EH (cell line): ENCODE measurements at regions not wholly inside any gene's neighbourhood (a gene's known extent, or its start where the extent isn't known, plus 50 kb on each side); places are given as distances from the start of the nearest gene placed in this dataset.
"Not testable (repeated sequence)": the region's sequence is repeated elsewhere in the genome, so short reads cannot be mapped to it uniquely, and the experiment has no call there.

ENCODE experiments used
- DNase-seq: peaks from one replicate; pipeline ENCODE4 v3.0.0-alpha.2; 2015; ENCODE audit warnings: low read depth

DNA sequence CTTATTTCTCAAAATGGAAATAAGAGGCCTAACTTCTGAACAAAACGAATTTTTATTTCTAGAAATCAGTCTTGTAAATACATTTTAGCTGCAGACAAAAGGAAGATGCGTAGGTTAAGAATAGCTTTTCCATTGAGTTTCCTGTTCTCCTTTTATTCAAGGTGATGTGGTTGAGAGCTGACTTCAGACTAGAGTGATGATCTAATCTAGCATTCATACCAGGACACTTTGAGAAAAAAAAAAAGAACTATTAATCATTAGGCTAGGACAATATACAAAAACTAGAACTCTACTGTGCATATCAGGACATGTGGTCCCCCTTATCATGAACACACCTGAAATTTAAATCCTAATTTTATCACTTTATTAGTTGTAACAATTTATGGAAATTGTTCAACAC lies 884.5 kb upstream of the EPHA5 start:
- DNase-seq, result peak; percentile 72

DNA sequence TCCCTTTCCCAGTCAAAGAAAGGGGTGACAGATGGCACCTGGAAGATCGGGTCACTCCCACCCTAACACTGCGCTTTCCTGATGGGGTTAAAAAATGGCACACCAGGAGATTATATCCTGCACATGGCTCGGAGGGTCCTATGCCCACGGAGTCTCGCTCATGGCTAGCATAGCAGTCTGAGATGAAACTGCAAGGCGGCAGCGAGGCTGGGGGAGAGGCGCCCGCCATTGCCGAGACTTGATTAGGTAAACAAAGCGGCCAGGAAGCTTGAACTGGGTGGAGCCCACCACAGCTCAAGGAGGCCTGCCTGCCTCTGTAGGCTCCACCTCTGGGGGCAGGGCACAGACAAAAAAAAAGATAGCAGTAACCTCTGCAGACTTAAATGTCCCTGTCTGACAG lies 875.0 kb upstream of the EPHA5 start:
- not testable (repeated sequence) for DNase-seq

DNA sequence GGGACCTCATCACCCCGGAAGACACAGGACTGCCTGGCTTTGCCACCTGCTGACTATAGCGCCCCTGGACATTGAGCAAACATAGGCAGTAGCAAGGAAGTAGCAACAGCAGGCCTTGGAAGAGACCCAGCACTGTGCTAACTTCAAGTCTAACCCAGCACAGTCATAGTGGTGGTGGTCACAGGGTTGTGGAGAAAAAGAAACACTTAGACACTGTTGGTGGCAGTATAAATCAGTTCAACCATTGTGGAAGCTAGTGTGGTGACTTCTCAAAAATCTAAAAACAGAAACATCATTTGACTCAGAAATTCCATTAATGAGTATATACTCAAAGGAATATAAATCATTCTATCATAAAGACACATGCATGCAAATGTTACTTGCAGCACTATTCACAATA lies 874.0 kb upstream of the EPHA5 start:
- peak; percentile 47 for DNase-seq

DNA sequence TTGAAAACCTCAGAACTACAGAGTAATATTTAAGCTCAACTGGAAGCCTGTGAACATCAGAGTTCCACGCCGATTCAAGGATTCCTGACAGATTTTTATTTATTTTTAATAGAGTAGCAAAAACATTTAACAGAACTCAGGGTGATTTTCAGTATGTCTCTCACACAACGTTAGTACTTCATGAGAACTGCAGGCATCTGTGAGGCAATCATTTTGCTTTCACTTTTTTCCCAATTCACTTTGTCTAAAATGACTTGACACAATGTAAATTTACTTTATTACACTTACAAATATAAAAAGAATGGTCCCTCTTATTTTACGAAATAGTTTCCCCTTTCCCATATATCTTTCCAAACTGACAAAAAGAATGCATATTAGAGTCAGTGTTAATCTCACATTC lies 869.5 kb upstream of the EPHA5 start:
- no peak for DNase-seq

DNA sequence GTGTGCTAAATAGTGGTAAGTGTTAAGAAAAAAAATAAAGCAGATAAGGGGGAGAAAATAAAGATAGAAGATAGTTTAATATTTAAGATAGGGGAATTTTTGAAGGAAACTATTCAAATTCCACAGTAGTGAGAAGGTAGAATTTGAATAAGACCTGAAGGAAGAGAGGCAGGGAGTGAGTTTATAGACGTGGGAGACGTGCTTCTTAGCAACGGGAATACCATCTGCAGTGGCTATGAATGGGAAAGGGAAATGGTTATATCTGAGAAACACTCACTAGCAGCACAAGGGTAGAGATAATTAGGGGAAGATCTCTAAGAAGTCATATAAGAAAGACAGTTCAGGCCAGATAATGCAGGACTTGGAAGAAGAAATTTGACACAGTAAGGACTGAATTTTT lies 854.5 kb upstream of the EPHA5 start:
- no peak for DNase-seq

DNA sequence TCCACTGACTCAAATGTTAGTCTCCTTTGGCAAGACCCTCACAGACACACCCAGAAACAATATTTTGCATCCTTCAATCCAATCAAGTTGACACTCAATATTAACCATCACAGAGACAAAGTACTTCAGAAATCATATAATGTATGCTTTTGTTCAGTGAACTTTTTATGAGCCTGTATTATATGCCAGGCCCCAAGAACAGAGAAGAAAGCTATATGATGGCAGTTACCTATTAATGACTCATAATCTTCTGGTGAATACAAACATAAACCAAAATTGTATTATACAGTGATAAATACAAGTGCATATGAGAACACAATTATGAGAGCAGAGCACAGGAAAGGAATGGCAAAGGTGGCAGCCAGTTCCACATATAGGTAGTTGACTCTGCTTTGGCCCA lies 852.0 kb upstream of the EPHA5 start:
- DNase-seq, result no peak

DNA sequence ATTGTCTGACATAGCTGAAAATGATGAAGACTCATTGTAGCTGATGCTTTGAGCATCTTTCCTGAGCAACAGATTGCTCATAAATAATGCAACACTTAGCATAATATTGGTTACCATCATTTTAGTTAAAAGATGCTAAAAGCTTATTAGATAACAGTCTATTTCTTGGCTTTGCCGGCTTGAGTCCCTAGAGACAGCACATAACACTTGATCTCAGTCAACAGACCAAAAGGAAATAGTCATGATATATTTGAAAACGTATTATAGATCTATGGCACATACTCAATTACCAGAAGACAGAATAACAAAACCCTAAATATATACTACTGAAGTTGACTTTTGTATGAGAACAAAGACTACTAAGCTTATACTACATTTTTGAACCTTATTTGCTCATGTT lies 846.7 kb upstream of the EPHA5 start:
- no peak for DNase-seq

DNA sequence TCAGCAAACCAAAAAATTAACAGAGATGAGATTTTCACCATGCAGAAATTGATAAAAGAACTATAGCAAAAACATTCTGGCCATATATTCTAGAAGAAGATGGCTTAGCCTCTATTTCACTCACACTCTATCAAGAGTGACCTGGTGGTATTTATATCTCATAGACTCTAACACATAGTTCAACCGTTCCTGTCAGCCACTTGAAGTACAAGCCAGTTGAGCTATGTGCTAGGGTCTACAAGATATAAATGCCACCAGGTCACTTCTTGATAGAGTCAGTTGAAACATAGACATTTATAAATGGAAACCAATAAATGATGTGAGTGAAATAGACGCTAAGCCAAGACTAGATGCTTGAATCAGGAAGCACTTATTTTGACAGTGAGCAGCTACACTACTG lies 836.7 kb upstream of the EPHA5 start:
- DNase-seq, result no peak

DNA sequence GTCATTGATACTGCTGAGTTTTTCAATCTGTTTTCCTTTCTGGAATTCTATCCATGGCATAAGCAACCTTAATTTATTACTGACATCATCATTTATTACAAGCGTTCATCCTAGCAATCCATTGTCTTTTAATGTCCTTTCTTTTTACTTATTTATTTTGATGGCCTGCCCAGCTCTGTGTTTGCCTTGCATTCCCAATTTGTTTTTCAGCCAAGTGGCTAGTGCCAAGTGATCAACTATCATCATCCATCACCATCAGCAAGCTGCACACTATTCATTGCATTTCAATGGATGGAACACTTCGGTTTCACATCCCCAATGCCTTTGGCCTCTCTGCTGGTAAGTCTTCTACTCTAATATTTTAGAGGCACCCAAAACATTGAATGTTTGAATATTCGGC lies 831.7 kb upstream of the EPHA5 start:
- no peak for DNase-seq

DNA sequence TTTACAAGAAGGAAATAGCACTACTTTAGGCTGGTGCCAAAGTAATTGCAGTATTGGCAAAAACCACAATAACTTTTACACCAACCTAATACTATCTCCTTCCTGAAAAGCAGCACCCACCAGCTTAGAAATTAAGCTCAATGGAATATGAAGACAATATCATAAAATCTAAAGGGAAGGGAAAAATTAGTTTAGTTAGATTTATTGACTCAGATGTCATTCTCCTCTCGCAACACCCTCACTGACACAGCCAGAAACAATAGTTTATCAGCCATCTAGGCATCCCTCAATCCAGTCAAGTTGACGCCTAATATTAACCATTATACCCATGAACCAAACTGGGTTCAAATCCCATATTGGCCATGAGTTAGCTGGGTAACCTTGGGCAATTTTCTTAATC lies 820.4 kb upstream of the EPHA5 start:
- no peak for DNase-seq

DNA sequence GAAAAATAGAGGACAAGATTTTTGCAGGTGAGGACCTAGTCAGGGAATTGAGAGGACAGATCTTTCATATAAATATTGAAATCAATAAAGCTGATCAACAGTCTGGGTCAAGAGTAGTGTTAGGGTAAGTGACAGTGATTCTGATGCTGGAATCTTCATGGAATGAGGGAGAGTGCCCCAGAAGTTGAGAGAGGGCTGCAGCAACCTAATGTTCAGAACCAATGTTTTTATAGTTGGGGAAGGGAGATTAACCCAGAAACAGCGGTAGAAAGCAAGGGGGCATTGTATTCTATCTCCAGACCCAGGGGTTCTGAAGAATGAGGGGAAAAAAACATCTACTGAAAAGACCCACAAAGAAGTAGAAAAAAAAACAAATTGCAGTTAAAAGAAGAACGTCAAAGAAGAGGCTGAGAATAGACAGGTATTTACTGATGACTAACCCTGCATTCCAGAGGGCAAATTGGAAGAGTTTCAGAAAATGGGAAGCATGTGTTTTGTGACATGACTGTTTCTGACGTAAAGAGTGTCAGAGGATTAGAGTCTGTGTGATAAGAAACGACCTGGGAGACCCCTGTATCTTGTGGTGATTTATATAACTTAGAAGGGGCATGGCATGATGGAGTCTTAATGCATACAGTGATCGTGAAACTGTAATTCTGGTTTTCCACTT lies 819.6 kb upstream of the EPHA5 start:
- DNase-seq, result peak; percentile 89

DNA sequence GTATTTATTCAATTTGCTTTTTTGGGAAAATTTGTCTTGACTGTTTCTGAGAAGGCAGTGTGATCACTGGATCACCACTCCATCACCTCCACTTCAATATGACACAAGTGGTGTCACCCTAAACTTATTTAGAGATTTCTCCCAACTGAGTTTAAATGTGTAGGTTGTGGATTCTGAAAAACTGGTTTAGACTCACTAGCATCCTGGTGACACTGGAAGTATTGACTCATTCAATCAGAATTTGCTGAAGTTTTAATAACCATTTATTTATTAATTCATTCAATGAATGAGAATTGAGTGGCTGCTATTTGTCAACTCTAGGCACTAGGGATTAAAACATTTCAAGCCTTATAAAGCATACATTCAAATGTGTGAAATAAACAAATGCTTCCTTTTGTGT lies 819.1 kb upstream of the EPHA5 start:
- DNase-seq, result peak; percentile 32

DNA sequence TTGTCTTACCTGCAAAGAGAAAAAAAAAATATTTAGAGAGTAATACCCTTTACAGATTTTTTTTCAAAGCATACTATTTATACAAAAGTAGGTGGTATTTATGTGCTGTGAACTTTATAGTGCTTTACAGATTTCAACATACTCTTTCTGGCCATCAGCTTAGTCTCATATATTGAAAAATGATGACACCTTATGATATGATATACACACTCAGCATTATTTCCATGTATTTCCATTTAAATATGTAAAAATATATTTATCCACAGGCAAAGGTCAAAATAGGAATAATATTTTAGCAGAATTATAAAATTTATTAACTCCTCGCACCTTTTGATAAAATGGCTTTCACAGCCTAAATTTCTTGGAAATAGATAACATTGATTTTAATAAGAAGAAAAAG lies 815.8 kb upstream of the EPHA5 start:
- no peak for DNase-seq

DNA sequence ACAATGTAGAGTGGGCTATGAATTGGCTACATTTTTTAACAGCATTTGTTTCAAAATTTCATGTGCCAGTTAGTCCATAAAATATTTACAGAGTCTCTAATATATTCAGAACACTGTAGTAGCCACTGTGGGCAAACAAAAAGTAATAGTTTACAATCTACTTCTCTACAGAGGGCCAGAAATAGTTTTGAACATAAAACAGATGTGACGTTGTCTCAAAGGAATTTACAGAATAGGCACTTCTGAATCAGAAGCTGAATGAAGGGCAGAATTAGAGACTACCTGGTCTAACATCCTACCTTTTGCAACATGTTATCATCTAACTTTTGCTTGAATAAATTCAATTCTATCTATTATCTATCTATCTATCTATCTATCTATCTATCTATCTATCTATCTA lies 811.9 kb upstream of the EPHA5 start:
- DNase-seq, result peak; percentile 41

DNA sequence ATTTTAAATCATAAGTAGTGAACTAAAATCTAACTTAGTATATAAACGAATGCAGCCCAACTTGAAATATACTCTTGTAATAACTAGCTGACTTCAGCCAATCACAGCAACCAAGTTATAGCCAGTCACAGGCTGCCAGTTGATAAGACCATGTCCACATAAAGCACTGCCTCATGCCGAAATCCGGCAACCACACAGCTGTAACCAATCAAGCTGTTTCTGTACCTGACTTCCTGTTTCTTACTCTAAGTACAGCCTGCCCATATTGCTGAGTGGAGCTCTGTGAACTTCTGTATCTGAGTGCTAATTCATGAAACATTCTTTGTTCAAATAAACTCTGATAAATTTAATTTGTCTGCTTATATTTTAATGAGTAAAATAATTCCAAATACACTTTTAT lies 805.3 kb upstream of the EPHA5 start:
- DNase-seq, result peak; percentile 18

DNA sequence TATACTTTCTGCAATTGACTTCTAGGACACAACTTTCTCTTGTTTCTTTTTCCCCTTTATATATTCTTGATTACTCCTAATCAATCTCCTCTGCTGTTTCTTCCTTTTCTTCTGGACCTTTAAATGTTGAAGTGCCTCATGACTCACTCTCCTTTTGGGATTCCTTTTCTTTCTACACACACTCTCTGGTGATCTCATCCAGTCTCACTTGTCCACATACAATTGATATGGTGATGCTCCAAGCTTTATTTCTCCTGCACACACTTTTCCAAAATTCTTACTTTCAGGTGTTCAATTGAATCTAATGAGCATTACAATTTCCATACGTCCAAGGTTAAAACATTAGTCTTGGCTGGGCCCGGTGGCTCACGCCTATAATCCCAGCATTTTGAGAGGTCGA lies 794.8 kb upstream of the EPHA5 start:
- peak; percentile 62 for DNase-seq

DNA sequence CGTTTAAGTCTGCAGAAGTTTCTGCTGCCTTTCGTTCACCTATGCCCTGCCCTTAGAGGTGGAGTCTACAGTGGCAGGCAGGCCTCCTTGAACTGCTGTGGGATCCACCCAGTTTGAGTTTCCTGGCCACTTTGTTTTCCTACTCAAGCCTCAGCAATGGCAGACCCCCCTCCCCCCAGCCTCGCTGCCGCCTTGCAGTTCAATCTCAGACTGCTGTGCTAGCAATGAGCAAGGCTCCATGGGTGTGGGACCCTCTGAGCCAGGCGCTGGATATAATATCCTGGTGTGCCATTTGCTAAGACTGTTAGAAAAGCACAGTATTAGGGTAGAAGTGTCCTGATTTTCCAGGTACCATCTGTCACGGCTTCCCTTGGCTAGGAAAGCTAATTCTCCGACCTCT lies 792.6 kb upstream of the EPHA5 start:
- not testable (repeated sequence) for DNase-seq

DNA sequence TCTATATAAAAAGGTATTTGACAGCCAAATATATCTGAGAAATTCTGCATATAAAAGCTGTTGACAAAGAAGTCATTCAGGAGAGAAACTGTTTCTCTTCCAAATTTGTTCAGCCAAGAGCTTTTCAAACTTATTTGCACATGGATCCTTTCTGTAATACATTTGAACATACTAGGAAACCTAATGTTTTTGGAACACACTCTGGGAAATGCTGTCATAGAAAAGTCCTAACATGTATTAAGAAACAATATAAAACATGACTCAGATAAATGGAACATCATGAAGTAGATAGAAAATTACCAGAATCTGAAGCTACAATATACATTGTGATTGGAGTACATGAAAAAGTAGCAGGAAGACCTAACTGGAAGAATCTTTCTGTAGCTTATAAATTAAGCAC lies 781.5 kb upstream of the EPHA5 start:
- DNase-seq, result no peak

DNA sequence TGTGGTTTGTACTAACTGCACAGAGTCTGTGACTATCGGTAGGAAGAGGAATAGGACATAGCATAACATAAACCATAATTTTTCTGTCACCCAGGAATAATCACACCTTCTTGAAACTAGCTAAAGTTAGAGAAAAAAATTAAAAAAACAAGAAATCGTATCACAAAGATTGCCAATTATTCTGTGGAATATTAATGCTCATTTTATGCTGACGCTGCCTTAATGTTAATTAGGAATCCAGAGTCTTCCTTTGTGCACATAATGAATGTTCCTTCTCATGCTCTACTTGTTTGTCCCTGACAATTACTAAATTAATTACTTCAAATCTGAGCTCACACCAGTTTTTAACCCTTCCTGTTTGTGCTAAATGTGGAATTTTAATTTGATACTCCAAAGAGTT lies 772.7 kb upstream of the EPHA5 start:
- no peak for DNase-seq

DNA sequence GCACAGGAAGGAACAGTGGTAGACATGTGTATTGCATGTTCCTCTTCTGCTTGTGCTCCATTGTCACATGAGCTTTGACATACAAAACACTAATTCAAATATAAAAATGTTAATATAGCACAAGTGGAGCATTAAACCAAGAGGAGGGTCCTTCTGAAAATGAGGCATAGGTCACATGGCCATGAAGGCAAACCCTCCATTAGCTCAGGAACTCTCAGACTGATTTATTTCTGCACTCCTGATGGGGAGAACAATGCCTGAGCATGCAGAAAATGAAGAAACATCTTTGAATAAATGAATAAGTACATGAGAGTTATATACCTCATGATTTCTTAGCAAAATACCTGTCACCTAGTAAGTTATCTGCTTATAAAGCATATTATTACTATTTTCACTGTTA lies 769.2 kb upstream of the EPHA5 start:
- DNase-seq, result no peak

DNA sequence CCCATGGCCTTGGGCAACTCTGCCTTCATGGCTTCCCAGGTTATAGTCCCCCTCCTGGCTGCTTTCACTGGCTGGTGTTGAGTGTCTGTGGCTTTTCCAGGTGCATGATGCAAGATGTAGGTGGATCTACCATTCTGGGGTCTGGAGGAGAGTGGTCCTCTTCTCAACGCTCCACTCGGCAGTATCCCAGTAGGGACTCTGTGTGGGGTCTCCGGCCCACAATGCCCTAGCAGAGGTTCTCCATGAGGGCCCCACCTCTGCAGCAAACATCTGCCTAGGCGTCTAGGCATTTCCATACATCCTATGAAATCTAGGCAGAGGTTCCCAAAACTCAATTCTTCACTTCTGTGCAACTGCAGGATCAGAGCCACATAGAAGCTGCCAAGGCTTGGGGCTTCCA lies 763.4 kb upstream of the EPHA5 start:
- DNase-seq, result no peak

DNA sequence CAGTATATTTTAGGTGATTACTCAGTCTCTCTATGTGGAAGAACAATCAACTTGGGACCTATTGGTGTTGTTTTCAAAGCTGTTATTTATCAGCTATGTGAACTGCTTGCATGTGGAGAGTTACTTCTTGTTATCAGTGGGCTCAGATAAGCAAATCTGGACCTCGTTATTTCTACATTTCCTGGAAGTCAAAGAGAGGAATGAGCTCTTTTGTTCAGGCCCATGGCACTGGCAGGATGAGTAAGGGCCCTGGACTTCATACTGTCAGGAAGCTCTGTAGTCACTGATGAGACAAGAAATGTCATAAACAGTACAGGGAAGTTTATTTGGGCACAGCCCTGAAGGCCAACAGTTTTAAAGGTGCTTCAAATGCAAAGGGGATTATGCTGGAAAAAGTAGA lies 760.6 kb upstream of the EPHA5 start:
- peak; percentile 83 for DNase-seq

DNA sequence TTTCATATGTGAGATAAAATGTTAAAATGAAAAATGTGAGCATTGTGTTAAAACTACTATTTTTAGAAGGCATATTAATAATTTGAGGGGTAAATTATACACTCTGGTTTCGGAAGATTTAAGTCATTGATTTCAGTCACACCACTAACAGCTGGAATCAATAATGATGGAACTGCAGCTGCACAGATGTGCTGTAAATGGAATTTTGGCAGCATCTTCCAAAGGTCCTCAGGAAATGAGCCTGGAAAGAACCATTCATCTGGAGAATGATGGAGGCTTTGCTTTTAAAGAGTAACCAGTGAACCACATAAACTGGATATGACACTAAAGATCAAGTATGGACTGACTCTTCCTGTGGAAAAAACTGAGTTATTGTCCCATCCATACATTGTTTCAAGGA lies 759.0 kb upstream of the EPHA5 start:
- no peak for DNase-seq

DNA sequence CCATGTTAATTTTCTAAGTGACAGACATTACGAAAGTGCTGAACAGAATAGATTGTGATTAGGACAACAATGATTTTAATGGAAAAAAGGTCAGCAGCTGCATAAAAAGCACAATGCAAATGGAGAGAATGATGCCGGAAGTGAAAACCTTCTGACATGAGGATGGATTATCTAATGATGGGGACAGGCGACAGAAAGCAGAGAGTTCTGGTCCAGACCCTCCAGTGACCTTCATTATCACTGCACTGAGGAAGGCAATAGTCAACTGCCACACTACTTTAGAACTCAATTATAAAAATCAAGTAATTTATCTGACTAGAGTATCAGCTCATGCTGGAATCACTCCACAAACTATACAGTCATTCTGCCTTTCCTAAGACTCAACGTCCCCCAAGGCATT lies 746.1 kb upstream of the EPHA5 start:
- no peak for DNase-seq

DNA sequence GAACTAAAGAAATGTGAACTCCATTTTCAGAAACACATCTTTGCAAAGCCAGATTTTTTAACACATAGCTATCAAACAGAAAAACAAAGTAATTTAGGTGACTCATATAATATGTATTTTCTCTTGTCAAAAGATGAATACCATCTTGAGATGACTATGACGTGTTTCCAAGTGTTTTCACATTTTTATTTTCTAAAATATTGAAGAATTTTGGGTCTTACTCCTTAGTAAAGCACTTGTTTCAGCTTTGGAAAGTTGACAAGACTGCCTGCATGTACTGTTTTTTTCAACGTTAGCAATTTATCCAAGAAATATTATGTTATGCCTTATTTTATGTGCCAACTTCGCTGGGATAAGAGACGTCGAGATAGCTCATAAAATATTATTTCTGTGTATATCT lies 733.9 kb upstream of the EPHA5 start:
- peak; percentile 34 for DNase-seq
